ENCODE measurements at regions not wholly inside any gene's neighbourhood (a gene's known extent, or its start where the extent isn't known, plus 50 kb on each side); places are given as distances from the start of the nearest gene placed in this dataset.

GRCh38 chr6:9535106-9535505 lies 879.8 kb downstream of the TFAP2A start:
- no peaks in the 10 kb centered on the region for H3K27me3 ChIP-seq (ENCODE audit: insufficient read depth, low read length)
- no peaks in the 10 kb centered on the region for H4K20me1 ChIP-seq (ENCODE audit: insufficient read depth, low read length)
- no peaks in the 10 kb centered on the region for H3K9me3 ChIP-seq (ENCODE audit: insufficient read depth, low read depth, low read length)
- peaks cover 9% of the 10 kb centered on the region for H3K4me1 ChIP-seq (ENCODE audit: insufficient read depth, low read length)
- no peak overlapping the region for H2AFZ ChIP-seq (ENCODE audit: low read depth, low read length)
- H3K27ac ChIP-seq (ENCODE audit: low read depth, low read length), result no peak overlapping the region
- DNase-seq (ENCODE audit: low read depth) (no peak), FAIRE-seq (peak; percentile 39)
- no peak overlapping the region for H3K4me3 ChIP-seq (ENCODE audit: insufficient read depth, low read depth, low read length)
- TF ChIP-seq EZH2 (IDR thresholded peaks at IDR 0.05; ENCODE audit: insufficient read depth, low read length) (no peak), CTCF (IDR thresholded peaks at IDR 0.05; ENCODE audit: insufficient read depth, low read depth, low read length) (no peak)
- no peak overlapping the region for H3K9ac ChIP-seq (ENCODE audit: low read length)
- H3K9me3 Mint-ChIP-seq (ENCODE audit: unreplicated experiment), result no peaks in the 10 kb centered on the region
- no peaks in the 10 kb centered on the region for H3K79me2 ChIP-seq (ENCODE audit: insufficient read depth, low read length)
- no peaks in the 10 kb centered on the region for H3K36me3 Mint-ChIP-seq (ENCODE audit: low read depth, unreplicated experiment)
- no peaks in the 10 kb centered on the region for H3K27me3 Mint-ChIP-seq (ENCODE audit: low read depth, unreplicated experiment)
- H3K4me2 ChIP-seq (ENCODE audit: low read length), result no peak overlapping the region
- peaks cover 8% of the 10 kb centered on the region for H3K4me1 Mint-ChIP-seq (ENCODE audit: low read depth, unreplicated experiment)
- no peak overlapping the region for H3K4me3 Mint-ChIP-seq (ENCODE audit: unreplicated experiment)
- no peaks in the 10 kb centered on the region for H3K36me3 ChIP-seq (ENCODE audit: insufficient read depth, low read length)
- H3K27ac Mint-ChIP-seq (ENCODE audit: unreplicated experiment), result no peak overlapping the region

- H3K27me3 ChIP-seq (ENCODE audit: insufficient read depth, low read length), result no peaks in the 10 kb centered on the region
- H3K4me1 Mint-ChIP-seq (ENCODE audit: low read depth, unreplicated experiment), result peaks cover 6% of the 10 kb centered on the region
- H3K4me1 ChIP-seq (ENCODE audit: insufficient read depth, low read length), result peaks cover 8% of the 10 kb centered on the region
- H3K4me2 ChIP-seq (ENCODE audit: low read length), result no peak overlapping the region
- H3K36me3 ChIP-seq (ENCODE audit: insufficient read depth, low read length), result no peaks in the 10 kb centered on the region
- no peak for TF ChIP-seq CTCF (IDR thresholded peaks at IDR 0.05; ENCODE audit: insufficient read depth, low read depth, low read length)
- no peak for TF ChIP-seq EZH2 (IDR thresholded peaks at IDR 0.05; ENCODE audit: insufficient read depth, low read length)
- H3K79me2 ChIP-seq (ENCODE audit: insufficient read depth, low read length), result no peaks in the 10 kb centered on the region
- no peak overlapping the region for H3K4me3 ChIP-seq (ENCODE audit: insufficient read depth, low read depth, low read length)
- DNase-seq (ENCODE audit: low read depth) (peak; percentile 74), FAIRE-seq (peak; percentile 76)
- no peaks in the 10 kb centered on the region for H3K9me3 ChIP-seq (ENCODE audit: insufficient read depth, low read depth, low read length)
- no peak overlapping the region for H3K4me3 Mint-ChIP-seq (ENCODE audit: unreplicated experiment)
- no peaks in the 10 kb centered on the region for H3K9me3 Mint-ChIP-seq (ENCODE audit: unreplicated experiment)
- H4K20me1 ChIP-seq (ENCODE audit: insufficient read depth, low read length), result no peaks in the 10 kb centered on the region
- H3K27me3 Mint-ChIP-seq (ENCODE audit: low read depth, unreplicated experiment), result no peaks in the 10 kb centered on the region
- no peak overlapping the region for H3K27ac Mint-ChIP-seq (ENCODE audit: unreplicated experiment)
- H3K36me3 Mint-ChIP-seq (ENCODE audit: low read depth, unreplicated experiment), result no peaks in the 10 kb centered on the region
- H2AFZ ChIP-seq (ENCODE audit: low read depth, low read length), result peak overlapping the region; percentile 1
- H3K27ac ChIP-seq (ENCODE audit: low read depth, low read length), result peak overlapping the region; percentile 7
- no peak overlapping the region for H3K9ac ChIP-seq (ENCODE audit: low read length)
Observed at GRCh38 chr6:9532621-9533557, 882.0 kb downstream of the TFAP2A start.
